ENCODE measurements at regions not wholly inside any gene's neighbourhood (a gene's known extent, or its start where the extent isn't known, plus 50 kb on each side); places are given as distances from the start of the nearest gene placed in this dataset.

DNA sequence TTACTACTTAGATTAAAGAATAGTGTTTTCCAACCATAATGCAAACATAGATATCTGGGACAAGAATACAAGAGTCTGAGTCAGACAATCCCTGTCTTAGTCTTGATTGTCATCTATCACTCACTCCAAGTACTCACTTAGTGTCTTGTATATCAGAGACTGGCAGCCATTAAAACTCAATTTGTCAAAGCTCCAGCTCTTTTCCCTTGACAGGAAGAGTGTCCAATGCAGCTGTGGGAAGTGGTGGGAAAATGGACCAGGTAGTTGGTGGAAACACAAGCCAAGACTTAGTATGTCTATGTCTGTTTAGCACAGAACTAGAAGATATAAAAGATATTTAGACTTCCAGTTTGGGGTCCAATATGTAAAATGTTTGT lies 271.6 kb upstream of the CLEC14A start:
- TF ChIP-seq, protein P1, sequence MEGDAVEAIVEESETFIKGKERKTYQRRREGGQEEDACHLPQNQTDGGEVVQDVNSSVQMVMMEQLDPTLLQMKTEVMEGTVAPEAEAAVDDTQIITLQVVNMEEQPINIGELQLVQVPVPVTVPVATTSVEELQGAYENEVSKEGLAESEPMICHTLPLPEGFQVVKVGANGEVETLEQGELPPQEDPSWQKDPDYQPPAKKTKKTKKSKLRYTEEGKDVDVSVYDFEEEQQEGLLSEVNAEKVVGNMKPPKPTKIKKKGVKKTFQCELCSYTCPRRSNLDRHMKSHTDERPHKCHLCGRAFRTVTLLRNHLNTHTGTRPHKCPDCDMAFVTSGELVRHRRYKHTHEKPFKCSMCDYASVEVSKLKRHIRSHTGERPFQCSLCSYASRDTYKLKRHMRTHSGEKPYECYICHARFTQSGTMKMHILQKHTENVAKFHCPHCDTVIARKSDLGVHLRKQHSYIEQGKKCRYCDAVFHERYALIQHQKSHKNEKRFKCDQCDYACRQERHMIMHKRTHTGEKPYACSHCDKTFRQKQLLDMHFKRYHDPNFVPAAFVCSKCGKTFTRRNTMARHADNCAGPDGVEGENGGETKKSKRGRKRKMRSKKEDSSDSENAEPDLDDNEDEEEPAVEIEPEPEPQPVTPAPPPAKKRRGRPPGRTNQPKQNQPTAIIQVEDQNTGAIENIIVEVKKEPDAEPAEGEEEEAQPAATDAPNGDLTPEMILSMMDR (IDR thresholded peaks at IDR 0.05) = no peak
- TF ChIP-seq POLR2A (IDR thresholded peaks at IDR 0.05) = no peak
